ENCODE measurements at regions not wholly inside any gene's neighbourhood (a gene's known extent, or its start where the extent isn't known, plus 50 kb on each side); places are given as distances from the start of the nearest gene placed in this dataset.
A peak's percentile ranks its signal among the peaks of the same experiment; 100 is the strongest.

DNA sequence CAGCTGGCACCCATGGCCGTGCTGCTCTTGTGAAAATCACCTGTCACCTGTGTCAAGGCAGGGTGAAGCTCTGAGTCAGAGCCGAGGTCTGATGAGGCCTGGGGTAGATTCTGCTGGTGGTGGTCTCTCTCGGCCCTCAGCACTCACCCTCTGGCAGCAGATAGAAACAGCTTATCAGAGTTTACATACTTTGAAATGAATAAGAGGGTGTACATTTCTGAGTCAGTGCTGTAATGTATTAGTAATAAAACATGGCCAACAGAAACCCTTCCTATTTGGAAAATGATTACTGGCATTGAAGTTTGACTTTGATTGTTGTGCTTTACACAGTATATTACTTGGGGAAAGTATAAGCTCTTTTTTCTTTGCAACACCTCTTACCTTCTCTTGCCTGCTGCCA is 228.8 kb downstream of the SNX10 start:
- no peak for DNase-seq

DNA sequence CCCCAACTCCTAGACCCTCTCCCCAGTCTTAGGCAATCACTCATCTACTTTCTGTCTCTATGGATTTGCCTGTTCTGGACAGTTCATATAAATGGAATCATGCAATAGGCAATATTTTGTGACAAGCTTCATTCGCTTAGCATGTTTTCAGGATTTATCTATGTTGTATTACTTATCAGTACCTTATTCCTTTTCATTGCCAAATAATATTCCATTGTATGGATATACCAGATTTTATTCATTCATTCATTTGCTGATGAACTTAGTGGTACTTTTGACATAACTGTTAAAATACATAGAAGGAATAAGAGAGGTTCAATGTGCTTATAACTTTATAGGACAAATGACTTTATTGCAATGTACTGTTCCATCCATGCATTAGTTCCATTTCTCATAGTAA is 231.0 kb downstream of the SNX10 start:
- DNase-seq = no peak

DNA sequence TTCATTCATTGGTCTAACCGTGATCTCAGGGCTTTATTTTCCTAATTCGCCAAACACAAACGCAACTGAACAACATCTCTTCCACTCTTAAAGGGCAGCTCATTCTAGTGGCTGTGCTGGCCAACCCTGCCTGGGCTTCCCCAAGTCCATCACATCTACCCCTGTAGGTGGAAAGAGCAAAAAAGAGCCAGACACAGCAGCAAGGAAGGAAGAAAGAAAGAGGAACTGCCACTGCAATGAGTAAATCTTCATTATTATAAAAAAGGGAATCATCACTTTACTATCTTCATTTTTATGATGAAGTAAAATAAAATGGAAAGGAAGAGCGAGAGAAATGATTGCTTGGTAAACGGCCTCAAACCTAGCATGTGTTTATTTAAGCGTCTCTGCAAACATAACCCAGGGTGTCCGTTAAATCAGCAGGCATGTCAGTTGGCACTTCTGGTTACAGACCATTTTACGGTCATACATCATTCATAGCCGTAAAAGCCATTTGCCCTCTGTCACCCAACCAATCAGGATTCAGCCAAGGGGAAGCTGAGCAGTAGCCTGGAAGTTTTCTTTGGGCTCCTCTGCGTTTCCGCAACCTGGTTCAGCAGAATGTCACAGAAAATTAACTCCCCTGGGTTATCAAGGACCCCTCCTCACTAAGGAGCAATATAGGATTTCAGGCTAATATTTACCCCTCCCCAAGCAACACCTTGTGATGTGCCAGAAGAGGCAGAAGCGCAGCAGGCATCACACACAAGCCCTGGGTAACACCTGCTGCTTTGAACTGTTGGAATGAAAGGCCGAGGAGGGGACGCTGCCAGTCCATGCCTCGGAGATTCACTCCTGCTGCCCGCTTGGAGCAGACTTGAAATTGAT is 234.0 kb downstream of the SNX10 start:
- DNase-seq = no peak

DNA sequence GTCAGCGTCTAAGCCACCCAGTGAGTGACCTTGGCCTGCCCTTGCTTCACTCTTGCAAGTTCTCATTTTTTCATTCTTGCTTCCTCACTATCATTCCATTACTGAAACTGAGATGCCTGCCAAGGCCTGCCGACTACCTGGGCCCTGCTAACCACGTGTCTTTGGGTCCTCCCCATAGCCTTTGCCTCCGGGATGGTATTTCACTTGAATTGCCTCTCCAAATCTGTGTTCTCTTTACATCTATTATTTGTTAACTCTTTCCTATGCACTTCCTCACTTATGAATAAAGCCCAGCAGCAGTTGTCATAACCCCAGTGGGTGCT is 234.6 kb downstream of the SNX10 start:
- DNase-seq = no peak

DNA sequence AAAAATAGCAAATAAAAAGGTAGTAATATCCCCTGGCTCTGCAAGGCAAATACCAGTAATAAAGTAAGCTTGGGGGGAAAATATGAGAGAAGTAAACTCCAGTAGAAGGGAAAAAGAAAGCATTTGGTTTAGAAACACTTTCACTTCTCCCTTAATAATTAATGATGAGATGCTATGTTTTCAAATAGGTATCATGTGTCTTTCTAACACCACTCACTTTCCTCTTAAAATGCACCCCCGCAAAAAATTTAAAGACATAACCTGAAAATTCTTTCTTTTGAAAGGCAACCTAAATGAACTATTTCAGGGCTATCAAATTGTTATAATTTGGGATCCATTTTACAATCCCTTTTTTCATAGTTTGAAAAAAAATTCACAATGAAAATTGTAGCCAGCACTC is 240.3 kb downstream of the SNX10 start:
- no peak for DNase-seq

DNA sequence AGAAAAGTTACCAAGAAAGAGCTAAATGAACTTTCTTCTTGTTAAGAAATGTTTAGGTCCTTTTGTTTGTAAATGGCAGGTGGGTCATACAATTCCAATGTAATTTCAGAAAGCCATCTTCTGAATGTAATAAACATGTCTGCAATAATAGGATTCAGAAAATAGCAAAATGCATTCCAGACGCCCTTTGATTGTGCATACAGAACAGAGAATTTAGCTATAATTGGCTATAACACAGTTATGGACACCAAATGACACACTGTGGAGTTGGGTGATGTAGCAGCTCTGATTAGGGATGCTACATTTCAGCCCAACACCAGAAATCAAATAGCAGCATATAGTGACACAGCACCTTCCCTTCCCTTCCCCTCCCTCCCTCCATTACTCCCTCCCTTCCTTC is 240.8 kb downstream of the SNX10 start:
- no peak for DNase-seq

DNA sequence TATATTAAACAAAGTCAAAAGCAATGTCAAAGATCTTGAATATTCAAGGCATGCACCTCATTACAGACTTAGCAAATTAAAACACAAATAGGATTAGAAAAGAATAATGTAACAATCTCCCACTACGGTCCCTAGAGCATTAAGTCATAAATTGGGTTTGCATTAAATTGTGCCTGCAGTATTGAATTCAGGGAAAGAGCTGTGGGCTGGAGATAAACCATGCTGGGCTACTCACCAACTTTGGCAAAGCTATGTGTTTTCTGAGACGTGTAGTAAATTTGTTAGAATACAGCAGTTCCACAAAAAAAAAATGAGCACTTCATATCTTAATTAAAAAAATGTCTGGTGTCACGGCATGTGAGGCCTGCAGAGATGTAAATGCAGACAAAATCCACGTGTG is 241.6 kb downstream of the SNX10 start:
- DNase-seq = no peak

DNA sequence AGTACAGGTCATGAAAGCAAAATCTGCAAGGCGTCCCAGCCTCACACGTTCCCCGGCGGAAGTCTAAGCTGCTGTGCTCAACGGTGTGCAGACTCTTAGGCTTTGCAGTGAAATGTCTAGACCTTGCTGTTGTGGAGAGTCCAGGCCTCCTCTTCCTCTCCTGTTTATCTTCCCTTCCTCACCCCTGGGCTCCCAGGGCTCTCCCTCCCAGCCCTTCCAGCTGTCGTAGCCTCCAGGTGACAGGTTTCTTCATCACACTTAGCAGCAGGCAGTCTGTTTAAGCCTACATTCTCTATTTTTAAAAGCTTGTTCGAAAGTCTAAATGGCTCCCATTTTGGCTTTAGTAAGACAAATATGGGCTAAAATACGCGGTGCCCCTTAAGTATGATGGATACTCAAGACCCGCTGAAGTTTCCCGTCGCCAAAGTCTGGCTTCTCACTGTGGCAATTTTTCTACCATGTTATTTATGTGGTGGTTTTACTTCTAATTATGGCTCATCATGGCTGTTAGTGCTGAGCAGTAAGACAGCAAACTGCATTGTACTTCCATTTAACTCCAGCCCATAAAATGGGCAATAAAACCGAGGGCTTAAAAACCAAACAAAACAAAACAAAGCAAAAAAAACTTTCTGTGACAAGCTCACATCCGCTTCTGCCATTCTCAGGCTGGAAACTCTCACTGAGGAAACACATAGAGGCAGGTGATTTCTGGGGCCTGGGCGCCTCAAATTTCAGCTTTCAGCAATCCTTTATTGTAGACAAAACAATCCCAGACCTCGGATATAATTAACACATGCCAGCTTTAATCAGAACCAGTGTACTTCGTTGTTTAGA is 243.2 kb downstream of the SNX10 start:
- DNase-seq = no peak

DNA sequence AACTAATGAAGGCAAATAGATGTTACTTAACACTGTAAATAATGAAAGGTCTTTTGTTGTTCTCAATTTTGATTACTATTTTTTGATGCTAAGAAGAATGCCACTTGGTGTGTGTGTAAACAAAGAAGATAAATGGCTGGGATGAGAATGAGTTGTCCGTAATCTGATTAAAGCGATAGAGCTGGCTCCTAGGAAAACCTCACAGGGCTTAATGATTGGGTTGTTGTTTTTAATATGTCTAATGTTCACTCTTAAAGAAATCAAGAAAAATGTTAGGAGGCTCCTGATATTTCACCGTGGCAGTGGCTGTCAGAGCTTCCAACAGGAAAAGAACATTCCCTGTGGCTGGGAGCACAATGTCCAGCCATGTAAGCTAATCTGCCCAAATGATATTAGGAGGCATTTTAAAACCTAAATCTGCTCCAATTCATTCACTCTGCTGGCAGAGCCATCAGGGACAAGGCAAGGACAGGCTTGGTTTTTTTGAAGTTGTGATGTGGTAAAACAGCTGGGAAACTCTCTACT is 243.9 kb downstream of the SNX10 start:
- DNase-seq = no peak

DNA sequence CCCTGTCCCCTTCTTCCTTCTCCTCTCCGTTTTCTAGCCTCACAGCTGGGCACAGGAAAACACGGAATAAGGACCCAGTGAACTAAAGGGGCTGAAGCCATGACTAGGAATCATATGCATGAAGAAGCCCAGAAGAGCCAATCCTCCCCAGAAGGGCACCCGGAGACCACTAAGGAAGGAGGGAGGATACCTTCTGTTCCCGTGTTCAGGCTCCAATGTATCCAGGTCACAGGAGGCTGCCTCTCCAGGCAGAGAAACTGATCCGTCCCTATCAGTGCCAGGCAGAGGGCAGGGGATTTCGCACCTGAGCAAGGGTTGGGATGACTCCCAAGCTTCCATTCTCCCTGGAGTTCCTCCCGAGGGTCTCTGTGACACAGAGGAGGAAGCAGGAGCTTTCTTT is 246.6 kb downstream of the SNX10 start:
- DNase-seq = no peak

DNA sequence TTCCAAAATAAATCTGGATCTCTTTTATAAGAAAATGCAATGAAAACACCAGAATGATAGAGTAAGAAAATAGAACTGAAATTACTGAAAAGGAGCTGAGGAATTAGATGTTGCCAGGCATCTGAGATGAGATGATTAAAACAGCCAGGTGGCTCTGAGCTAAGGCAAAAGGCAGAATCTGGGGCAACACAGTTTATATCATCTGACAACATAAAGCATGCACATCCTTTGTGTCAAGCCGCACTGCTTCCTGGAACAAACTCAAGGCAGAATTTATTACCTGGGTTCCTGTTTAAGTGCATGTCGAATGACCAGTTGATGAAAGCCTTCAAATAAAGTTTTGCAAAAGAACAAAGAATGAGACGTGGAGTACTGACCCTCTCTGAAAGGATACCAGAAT is 247.0 kb downstream of the SNX10 start:
- DNase-seq = no peak

DNA sequence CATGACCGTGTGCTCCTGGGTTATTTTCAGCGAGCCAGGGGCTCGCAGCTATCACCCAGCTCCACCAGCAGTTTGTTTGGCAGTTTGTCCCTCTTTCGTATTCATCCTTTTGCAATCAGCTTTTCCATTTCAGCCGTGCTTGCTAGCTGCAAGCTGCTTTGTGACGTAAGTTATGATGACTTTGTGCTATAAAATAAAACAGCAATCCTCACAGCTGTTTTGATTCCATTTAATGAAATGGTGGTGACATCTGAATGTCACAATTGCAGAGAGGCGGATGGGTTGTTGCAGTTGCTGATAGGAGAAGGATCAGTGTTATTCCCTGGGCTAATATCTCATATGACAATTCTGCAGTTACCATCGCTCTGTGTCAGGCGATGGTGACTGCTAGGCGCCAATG is 251.7 kb downstream of the SNX10 start:
- no peak for DNase-seq

DNA sequence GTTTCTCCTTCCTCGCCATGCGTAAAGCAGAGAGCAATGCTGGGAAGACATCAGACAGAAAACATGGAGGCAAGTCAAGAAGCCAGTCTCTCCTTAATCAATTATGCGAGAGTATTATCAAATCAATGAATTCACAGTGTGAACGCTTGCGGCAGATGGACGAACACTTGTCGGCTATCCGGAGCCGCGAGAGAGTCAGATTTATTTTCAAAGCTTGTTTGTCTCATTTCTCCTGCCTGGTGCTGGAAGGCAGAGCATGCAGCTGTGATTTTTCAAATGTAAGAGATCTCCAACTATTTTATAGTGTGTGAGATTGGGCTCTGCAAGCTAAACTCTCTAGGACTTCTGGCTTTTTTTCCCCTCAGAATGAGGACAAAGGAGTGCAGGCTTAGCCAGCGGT is 252.3 kb downstream of the SNX10 start:
- DNase-seq = no peak

DNA sequence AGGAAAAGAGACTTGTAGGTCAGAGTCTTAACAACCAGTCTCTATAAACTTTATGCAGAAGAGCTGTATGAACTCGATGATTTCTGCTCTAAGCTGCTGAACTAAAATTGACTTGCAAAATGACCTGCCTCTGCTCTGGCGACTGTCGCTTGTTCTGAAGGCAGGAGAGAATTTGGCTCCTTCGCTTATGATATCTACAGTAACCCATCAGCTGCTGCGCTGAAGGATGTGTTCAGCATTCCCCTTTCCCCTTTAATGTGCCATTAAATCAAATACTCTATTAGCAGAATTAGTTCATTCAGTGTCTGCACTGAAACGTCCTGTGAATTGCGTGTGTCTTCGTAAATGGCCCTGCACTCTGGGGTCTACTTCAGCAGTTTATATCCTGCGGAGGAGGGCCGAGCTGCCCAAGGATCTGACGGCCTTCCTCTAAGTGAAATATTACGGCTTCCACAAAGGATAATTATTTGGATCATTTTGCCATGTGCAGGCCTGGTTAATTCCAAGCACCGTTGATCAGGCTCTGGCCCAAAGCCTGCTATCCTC is 254.9 kb downstream of the SNX10 start:
- no peak for DNase-seq

DNA sequence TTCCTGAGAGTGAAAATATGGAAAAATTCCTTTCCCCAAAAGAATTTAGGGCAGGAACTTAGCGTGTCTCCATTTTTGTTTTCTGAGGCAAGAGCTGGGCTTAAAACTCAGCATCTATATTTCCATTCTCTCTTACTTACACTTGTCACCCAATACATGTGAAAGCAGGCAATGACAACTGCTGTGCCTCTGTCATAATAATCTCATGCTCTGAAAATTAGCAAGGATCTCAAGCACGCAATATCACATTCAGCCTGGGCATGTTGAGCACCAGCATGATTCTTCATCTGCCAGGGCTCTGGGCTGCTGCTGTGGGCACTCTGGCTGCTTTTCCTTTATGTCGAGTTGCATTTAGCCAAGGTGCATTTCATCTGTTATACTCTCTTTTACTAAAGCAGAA is 255.5 kb downstream of the SNX10 start:
- no peak for DNase-seq

DNA sequence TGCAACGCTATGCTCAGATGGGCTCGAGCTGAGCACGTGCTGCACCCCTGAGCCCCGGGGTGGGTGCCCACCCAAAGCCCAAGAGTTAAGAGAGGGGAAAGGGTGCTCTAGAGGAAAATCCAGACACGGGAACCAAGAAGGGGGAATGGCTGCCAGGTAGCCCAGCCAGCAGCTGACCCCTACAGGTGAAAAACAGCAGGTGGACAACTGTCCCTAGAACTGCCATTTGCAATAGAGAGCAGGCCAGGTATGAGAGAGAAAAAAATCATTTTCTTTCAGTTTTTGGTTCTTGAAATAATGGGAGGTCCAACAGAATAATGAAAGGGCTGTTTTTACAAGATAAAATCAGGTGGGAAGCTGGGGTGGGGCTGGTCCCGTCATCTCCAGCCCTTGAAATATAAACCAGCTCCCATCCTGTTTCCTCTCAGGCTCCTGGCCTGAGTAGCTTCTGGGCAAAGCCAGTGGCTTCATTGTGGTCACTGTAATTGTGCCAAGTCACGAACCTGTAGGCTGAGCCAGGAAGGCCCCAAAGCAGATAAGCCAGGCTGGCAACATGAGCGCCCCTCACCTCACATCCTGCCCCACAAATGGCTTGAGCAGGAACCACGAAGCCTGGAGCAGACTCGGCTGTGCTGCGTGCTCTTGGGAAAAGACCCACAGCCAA is 257.8 kb downstream of the SNX10 start:
- DNase-seq = peak in 1 of 5 experiments; percentile 1

DNA sequence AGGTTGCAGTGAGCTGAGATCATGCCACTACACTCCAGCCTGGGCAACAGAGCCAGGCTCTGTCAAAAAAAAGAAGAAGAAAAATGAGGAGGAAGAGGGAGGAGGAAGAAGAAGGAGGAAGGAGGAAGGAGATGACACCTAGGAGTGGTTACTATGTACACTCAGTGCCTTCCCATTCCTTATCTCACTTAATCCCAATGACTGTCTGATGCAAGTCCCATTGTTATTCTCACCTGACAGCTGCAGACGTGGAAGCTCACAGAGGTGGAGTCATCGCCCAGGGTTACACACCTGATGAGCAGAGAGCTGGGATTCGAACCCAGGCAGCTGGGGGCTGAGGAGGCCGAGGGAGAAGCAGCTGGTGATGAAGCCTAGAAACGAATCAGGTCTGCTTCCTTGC is 258.8 kb downstream of the SNX10 start:
- no peak for DNase-seq

DNA sequence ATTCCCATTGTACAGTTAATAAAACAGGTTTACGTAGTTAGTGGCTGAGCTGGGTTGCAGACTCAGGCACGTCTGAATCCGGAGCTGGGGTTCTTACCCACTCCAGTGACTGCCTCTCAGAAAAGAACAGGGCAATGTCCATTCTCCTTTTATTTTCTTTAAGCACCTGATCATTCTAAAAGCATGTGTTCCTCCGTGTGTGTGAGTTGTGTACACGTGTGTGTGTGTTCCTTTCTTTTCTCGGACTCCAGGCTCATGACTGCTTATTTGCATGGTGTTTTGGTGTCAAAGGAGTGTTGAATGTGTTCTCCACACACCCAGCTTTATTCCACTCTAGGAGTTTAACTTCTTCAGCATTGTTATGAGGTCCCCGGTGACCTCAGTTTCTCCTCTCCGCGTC is 260.1 kb downstream of the SNX10 start:
- no peak for DNase-seq

DNA sequence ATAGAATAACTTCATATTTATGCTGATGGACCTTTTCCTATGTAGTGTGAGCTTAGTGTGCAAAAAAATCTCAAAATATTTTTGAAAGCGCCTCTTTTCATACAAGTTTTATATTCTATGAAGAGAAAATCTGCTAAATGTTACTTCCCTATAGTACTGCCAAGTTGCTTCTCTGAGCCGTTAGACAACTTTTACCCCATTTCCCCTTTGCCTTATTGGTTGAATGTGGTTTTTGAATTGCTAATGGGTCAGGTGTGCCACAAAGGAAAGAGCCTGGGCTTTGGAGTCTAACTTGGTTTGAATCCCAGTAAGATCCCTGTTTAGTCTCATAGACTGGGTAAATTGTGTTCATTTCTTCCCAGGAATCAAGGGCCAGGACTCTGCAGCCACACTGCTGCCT is 261.5 kb downstream of the SNX10 start:
- no peak for DNase-seq

DNA sequence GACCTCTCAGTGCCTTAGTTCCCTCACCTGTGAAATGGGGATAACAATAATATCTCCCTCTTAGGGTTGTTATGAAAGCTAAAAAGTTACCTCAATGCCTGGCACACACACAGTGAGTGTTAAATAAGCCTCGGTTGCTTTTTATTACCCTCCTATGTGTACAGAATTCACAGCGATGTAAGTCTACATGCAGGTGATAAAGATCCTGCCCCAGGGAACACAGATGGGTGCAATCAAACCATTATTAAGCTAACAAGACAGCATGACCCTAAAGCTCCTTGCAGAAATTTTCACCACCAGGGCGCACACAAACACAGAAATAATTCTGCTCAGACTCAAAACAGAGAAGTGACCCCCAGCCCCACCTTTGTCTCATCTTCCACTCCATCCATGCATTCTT is 261.9 kb downstream of the SNX10 start:
- DNase-seq = no peak

DNA sequence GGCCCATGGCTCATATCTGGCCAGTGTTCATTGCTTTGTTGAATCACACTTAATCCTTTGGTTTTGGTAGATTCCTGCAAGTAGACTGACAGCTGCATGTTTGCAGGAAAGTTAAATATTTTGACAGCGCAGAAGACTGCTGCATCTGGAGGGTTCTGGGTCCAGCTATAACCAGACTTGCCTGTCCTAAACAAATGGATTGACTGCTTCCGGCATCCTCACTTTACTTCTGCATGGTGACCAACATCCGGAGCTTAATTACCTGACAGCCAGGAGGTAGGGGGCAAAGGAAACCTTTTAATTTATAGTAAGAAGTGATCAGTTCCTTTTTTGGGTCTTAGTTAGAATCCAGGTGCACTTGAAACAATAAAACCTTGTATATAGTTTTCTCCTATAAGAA is 263.3 kb downstream of the SNX10 start:
- DNase-seq = no peak

DNA sequence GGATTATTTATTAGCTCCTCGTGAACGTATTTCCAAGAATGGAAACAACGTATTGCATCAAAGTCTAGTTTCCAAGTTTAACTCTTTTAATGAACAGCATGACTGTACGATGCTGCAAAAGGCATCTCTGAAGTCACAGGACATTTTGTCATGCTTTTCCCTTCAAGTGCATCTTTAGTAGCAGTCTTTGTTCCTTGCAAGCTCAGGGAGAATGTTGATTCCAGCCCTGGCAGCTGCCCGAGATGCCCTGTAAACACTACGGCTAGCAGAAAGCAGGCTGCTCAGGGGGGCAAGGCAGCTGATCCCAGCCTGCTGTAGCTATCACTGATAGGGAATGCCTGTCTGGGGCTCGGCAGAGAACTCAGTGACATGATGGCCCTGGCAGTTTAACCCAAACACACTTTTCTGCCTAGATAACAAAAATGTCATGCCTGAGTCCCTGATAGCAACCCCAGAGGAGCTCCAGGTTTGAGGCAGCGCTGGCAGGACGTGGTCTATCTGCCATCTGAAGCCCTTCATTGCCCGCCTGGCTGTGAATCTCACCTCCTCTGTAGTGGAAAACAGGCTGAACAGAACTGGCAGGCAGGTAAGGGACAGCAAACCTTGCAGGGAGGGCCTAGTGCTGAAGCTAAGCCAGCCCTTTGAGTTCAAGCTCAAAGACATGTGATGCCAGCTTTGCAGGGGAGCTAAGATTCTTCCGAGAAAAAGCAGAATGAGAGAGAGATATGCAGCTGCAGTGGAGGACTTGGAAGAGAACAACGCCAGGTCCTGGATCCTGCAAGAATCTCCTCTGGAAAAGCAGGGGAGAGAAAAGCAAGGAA is 264.6 kb downstream of the SNX10 start:
- no peak for DNase-seq
